GM19468 (cell line): ENCODE measurements at regions not wholly inside any gene's neighbourhood (a gene's known extent, or its start where the extent isn't known, plus 50 kb on each side); places are given as distances from the start of the nearest gene placed in this dataset.

ENCODE experiments used
- ATAC-seq: cut with Tn5 transposase; IDR thresholded peaks from one replicate; pipeline ENCODE4 v1.9.1; 2021; ENCODE audit warnings: mild to moderate bottlenecking, moderate library complexity, moderate number of reproducible peaks; ENCODE audit not compliant: unreplicated experiment; ENCODE audit errors: extremely low read depth

GRCh38 chr11:112455791-112456190 is 195.1 kb upstream of the PLET1 start:
- ATAC-seq = no peak

DNA sequence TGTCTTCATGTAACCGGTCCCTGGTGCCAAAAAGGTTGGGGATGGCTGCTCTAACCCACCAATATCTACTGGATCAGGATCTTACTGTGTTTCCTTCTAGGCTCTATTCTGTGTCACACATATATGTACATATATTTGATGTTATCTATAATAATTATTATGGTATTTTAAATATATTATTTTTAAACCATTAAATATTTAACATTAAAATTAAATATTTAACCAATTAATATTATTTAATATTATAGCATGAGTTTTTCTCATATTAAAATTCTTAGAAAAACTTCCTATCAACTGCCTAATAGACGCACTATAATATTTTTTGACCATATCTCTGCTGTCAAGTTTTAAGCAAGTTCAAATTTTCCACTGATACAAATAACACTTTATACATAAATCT is 196.9 kb upstream of the PLET1 start:
- ATAC-seq = no peak

DNA sequence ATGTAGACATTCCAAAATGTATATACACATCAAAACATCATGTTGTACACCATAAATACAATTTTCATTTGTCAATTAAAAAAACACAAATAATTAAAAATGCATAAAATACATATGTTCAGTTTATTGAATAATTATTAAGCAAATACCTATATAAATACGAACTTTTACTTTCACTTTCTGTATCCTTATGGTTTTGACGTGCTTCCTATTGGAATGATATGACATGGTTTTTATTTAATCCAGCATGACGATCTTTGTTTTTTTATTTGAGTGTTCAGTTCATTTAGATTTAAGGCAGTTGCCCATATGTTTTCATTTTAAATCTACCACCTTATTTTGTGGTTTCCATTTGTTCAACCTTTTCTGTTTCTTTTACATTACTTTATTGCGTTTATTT is 198.3 kb upstream of the PLET1 start:
- ATAC-seq = no peak

GRCh38 chr11:112460141-112460540 is 199.5 kb upstream of the PLET1 start:
- no peak for ATAC-seq

GRCh38 chr11:112464949-112465348 is 204.3 kb upstream of the PLET1 start:
- ATAC-seq = no peak

DNA sequence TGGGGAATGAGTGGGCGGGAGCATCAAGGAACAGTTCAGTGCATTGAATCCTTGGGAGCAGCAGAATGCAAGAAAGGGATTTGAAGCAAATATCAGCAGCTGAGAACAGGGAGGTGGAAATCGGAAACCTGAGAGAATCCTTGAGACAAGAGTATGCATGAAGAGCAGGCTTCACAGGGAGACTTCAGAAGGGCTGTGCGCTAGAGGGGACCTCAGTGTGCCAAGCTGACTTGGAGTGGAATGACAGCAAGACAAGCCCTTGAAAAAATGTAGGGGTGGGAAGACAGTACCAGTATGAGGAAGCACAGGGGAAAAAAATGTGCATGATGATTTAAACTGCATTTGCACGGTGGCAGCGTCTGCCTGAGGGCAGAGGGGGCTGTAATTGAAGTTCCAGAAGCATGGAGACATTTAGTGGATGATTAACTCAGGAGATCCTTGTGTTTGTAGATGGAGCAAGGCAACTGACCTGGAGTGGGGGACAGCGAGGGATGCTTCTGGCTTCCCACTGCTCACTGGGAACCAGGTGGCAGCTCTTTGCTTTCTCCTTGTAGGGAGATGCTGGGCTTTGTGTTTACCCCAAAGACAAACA is 204.9 kb upstream of the PLET1 start:
- ATAC-seq = no peak

- ATAC-seq = no peak
Measured at GRCh38 chr11:112467721-112468120, 207.1 kb upstream of the PLET1 start.

GRCh38 chr11:112469376-112469775 is 208.7 kb upstream of the PLET1 start:
- no peak for ATAC-seq

DNA sequence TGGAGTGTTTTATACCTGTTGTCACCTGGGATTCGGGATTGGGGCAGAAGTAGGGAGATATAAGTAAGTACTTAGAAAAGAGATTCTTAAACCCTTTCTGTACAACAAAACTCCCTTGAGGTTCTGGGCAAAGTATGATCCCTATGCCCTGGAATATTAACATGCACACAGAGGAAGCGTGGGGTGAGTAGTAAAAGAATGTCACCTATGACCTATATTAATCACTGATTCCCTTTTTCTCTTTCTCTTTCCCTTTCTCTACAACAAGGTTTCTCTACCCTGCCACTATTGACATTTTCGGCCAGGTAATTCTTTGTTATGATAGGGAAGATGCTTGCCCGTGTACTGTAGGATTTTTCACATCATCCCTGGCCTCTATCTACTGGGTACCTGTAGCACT is 209.7 kb upstream of the PLET1 start:
- ATAC-seq = no peak

DNA sequence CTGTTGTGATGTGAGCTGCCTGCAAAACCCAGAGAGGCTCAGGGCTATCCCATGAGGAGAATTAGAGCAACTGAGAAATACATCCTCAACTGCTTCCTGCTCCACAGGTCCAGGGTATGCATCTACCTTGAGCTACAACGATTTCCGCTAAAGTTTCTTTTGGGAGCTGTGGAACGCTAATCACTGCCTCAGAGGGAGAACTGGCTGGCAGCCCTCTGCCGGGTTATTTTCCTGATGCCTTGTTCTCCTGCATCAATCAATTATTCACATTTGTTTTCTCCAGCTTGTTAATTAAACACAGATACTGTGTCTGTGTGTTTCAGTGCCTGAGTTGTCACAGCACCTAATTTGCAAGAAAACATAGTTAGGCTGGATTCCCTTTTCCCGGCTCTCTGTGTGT is 211.1 kb upstream of the PLET1 start:
- no peak for ATAC-seq

DNA sequence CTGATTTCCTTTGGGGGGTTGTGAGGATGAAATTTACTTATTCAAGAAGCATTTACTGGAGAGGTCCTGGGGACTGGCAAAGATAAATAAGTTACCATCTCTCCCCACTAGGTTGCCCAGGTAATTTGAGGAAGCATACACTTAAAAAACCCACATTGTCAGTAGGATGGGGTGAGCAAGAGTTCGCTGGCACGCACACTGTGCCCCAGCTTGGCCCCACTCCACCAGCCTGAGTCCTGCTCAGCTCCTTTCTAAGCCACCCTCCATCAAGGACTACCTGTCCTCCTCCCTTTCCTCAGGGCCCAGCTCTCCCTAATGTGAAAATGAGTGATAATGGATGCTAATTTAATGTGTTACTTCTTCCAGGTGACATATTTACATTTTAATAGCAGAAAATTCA is 216.5 kb upstream of the PLET1 start:
- ATAC-seq = no peak

DNA sequence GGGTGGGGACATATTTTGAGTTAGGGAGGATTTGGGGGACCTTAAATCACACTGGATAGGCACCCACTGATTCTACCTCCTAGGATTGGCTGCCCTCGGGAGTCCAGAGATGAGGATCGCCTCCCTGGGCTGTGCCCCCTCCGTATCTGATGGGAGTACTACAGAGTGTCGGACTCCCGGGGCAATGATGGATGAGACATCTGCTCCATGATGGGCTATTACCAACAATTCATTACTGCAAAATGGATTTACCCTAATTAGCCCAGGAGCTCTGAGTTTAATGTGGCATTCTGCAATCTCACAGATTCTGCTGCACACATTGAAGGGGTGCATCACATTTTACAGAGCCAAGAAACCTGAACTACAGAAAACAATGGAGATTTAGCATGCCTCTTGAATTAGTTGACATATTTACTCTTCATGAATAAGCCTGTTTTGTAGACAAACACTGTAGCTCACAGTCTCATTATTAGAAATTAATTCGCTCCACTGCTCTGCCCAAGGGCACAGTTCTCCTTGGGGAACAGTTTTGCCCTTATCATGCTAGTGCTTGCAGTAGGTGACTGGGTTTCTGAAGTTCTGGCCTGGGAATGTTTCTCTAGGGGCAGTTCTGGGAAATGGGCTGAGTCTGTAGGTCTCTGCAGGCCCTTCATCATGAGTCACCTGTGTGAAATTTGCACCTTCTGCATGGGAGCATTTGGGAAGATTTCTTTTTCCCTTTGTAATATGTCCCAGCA is 217.1 kb upstream of the PLET1 start:
- no peak for ATAC-seq

- no peak for ATAC-seq
Measured at GRCh38 chr11:112478806-112479205, 218.1 kb upstream of the PLET1 start.

- no peak for ATAC-seq
Measured at GRCh38 chr11:112481431-112481830, 220.8 kb upstream of the PLET1 start.

- no peak for ATAC-seq
Measured at GRCh38 chr11:112481893-112482292, 221.2 kb upstream of the PLET1 start.

DNA sequence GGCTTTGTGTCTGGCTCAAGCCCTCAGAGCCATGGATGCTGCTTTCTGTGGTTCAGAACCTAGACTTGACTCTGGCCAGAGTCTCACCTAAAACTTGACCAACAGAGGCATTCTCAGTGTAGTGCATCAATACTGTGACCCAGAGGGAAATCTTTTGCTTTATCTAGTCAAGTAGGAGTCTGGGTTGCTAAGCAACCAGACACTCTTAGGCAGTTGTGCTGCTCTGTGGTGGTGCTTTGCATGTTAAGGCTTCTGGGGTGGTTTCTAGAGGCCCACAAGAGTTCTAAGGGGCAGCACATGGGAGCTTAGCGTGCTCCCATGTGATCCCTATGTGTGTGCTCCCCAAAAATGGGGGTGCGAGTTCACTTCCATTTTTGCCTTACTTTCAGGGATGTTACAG is 224.6 kb upstream of the PLET1 start:
- no peak for ATAC-seq

DNA sequence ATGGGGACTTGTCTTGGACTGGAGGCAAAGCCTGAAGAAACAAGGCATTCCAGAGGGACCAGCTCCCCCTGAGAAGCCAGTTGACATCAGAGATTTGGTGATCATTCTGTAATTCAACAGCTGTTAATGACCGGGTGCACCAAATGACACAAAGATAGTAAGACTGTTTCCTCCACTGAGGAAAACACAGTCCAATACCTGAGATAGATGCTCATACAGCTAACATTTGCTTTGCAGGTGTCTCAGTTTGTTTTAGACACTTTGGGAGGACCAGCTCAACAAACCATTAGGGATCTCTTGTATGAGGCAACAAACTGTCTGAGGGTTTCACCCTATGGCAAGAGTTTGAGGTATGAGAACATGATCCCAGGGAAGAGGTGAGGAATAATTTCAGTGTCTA is 237.2 kb upstream of the PLET1 start:
- no peak for ATAC-seq

DNA sequence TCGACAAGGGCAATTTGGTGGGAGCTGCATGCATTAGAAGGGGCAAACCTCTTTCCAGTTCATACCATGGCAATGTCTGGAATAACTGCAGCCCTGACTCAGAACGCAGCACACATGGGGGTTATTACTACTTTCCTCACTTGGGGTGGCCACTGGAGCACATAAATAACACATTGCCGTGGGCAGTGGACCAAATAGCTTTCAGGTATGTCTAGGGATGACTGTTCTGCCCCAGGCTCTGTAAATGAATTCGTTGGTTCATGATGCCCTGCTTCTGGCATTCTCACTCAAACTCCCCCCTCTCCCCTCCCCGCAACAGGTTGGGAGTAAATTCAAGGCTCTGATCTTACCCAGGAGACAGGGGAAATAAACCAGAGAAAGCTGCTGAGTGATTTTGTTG is 238.0 kb upstream of the PLET1 start:
- no peak for ATAC-seq

GRCh38 chr11:112499153-112499880 is 238.7 kb upstream of the PLET1 start:
- no peak for ATAC-seq

DNA sequence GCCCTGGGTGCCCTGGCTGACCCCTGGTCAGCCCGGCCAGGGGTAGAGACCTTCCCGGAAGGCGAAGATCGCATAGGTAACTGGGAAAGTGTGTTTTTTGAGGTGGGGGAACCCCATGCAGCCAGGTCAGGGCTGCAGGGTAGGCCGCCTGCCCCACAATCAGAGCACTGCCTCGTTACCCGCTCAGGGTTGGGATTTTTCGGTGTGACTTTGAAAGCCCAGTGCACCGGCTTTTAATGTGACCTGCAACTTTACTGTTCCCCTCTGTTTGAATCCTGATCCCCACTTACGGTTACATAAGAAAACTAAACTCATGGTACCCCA is 239.2 kb upstream of the PLET1 start:
- ATAC-seq = no peak

- ATAC-seq = no peak
Measured at GRCh38 chr11:112503410-112503809, 242.8 kb upstream of the PLET1 start.

- no peak for ATAC-seq
Measured at GRCh38 chr11:112504056-112504455, 243.4 kb upstream of the PLET1 start.
